GM12891 (cell line): ENCODE measurements at regions not wholly inside any gene's neighbourhood (a gene's known extent, or its start where the extent isn't known, plus 50 kb on each side); places are given as distances from the start of the nearest gene placed in this dataset.

ENCODE experiments used
- DNase-seq: peaks from one replicate; pipeline ENCODE4 v3.0.0; 2011; ENCODE audit warnings: low spot score; ENCODE audit not compliant: insufficient read length
- FAIRE-seq: peaks from 2 replicates; lab custom pipeline; 2011; peaks lifted over from hg19 to GRCh38; lab: Jason Lieb, UNC
- PAX5 ChIP-seq: IDR thresholded peaks from 2 replicates; pipeline ENCODE4 v1.6.1; 2011; ENCODE audit warnings: low read length, moderate library complexity, mild to moderate bottlenecking; ENCODE audit not compliant: insufficient read depth, severe bottlenecking
- POLR2A ChIP-seq: IDR thresholded peaks from 2 replicates; pipeline ENCODE4 v1.6.1; 2011; ENCODE audit warnings: low read depth, low read length, control low read depth
- POLR2AphosphoS5 ChIP-seq: IDR thresholded peaks from 2 replicates; pipeline ENCODE4 v1.6.1; 2011; ENCODE audit warnings: low read depth, low read length, control low read depth
- POU2F2 ChIP-seq: IDR thresholded peaks from 2 replicates; pipeline ENCODE4 v1.6.1; 2011; ENCODE audit warnings: low read depth, mild to moderate bottlenecking, control low read depth, low read length, moderate library complexity
- SPI1 ChIP-seq: IDR thresholded peaks from 2 replicates; pipeline ENCODE4 v1.6.1; 2011; ENCODE audit warnings: low read depth, low read length, control low read depth
- TAF1 ChIP-seq: IDR thresholded peaks from 2 replicates; pipeline ENCODE4 v1.6.1; 2011; ENCODE audit warnings: low read depth, low read length, control low read depth

DNA sequence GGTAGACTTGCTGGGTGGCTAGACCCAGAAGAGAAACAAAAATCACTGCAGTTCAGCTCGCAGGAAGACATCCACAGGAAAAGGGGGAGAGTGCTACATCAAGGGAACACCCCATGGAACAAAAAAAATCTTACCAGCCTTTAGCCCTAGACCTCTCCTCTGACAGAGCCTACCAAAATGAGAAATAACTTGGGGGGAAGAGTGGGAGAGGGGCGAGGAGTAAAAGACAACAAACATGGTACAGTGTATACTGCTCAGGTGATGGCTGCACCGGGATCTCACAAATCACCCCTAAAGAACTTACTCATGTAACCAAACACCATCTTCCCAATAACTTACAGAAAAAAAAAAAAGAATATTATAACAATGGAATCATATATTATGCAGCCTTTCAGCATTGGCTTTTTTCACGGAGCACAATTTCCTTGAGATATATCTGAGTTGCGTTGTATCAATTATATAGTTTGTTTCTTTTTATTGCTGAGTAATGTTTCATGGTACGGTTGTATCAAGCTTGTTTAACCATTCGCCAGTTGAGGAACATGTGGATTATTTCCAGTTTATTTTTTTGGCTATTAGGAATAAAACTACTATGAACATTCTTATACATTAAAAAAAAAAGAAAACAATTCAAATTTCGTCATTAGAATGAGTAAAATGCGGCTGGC is 90.9 kb downstream of the ZNF280B start:
- FAIRE-seq, result no peak
- TF ChIP-seq POLR2A, result no peak
- no peak for TF ChIP-seq TAF1
- no peak for TF ChIP-seq POLR2AphosphoS5
- no peak for TF ChIP-seq POU2F2
- no peak for TF ChIP-seq PAX5
- TF ChIP-seq SPI1, result no peak

DNA sequence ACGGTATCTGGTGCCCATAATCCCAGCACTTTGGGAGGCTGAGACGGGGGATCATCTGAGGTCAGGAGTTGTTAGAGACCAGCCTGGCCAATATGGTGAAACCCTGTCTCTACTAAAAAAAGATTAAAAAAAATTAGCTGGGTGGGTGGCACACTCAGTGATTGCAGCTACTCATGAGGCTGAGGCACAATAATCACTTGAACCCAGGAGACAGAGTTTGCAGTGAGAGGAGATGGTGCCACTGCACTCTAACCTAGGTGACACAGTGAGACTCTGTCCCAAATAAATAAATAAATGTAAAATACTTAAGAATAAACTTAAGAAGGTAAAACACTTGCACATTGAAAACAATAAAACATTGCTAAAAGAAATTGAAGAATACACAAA is 90.4 kb downstream of the ZNF280B start:
- FAIRE-seq (no peak), DNase-seq (no peak)
- no peak for TF ChIP-seq SPI1
- no peak for TF ChIP-seq POLR2A
- TF ChIP-seq TAF1, result no peak
- no peak for TF ChIP-seq POU2F2
- TF ChIP-seq PAX5, result no peak
- no peak for TF ChIP-seq POLR2AphosphoS5

More for the DNA sequence above, 90.9 kb downstream of the ZNF280B start:
- DNase-seq, result no peak

DNA sequence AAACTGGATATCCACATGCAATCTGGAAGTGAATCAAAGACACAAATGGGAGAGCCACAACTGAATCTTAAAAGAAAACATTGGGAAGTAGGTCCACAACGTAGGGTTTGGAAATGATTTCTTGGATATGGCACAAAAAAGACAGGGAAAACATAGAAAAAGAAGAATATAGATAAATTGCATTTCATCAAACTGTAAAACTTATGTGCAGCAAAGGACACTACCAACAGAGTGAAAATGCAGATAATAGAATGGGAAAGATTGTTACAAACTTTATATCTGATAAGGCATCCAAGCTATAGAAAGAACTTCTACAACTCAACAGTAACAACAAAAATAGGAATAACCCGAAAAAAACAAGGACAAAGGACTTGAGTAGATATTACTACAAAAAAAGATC is 89.6 kb downstream of the ZNF280B start:
- TF ChIP-seq PAX5, result no peak
- no peak for TF ChIP-seq POLR2AphosphoS5
- TF ChIP-seq POLR2A, result no peak
- no peak for TF ChIP-seq POU2F2
- no peak for TF ChIP-seq SPI1
- TF ChIP-seq TAF1, result no peak
- no peak for FAIRE-seq
- no peak for DNase-seq

DNA sequence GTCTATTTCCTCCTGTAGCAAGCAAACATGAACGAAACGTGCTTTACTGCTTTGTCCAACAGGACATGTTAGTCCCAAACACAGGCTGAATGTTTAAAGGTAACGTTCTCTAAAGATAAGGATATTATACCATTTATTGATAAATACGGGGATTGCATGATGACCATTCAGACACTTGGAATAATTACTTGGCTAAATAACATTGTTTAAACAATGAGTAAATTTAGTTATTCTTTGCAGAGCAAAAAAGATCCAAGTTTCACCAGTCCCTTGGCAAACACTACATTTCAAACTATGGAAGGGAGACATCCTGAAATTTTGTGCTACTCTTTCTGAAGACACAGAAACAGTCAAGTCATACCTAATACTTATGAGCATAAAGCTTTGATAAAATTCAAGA is 88.0 kb downstream of the ZNF280B start:
- FAIRE-seq (no peak), DNase-seq (no peak)
- TF ChIP-seq TAF1, result no peak
- no peak for TF ChIP-seq POU2F2
- no peak for TF ChIP-seq POLR2A
- no peak for TF ChIP-seq PAX5
- TF ChIP-seq POLR2AphosphoS5, result no peak
- no peak for TF ChIP-seq SPI1

DNA sequence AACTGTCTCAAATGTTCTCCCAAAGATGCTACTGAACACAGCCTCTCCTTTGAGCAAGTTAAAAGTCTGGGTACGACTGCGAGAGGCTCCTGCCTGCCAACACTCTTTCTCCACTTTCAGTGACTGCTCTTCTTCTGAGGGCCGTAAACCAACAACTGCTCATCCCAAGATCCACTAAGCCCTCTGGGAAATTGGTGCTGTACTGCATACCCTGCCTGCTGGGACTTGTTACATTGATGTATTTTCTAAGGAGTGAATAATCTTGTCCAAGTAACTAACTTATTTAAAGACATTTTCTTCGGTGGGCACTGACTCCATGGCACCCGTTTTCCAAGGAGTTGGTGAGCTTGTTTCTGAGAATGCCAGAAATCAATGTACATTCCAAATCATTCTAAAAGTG is 87.2 kb downstream of the ZNF280B start:
- TF ChIP-seq POLR2AphosphoS5 (no peak), POLR2A (no peak), POU2F2 (no peak), PAX5 (no peak), SPI1 (no peak)
- DNase-seq, result no peak
- FAIRE-seq, result no peak

DNA sequence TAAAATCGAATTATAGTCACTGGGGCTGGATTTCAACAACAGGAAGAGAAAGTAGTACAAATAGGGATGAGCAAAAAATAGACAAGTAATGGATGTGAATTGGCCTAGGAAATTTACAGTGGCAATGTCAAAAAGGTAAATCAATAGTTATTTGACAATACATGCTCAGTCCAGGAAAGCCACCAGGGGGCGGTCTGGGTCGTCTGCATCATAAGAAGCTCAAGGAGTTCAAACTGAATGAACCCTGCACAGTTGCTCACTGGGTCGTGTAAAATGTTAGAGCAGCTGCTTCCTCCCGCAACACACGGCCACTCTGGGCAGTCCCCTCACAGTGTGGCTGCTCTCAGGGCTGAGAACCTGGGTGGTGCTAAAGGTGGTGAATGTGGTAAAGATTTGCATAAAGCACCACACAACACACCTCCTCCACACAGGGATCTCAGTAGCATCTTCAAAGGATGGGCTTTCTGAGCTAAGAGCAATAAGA is 85.9 kb downstream of the ZNF280B start:
- TF ChIP-seq POU2F2 (peak; percentile 99), SPI1 (peak; percentile 28; the same call in 1 of the 2 replicates), TAF1 (no peak), POLR2A (no peak), PAX5 (peak; percentile 60), POLR2AphosphoS5 (no peak)
- peak; percentile 63 for DNase-seq
- peak; percentile 98 for FAIRE-seq

DNA sequence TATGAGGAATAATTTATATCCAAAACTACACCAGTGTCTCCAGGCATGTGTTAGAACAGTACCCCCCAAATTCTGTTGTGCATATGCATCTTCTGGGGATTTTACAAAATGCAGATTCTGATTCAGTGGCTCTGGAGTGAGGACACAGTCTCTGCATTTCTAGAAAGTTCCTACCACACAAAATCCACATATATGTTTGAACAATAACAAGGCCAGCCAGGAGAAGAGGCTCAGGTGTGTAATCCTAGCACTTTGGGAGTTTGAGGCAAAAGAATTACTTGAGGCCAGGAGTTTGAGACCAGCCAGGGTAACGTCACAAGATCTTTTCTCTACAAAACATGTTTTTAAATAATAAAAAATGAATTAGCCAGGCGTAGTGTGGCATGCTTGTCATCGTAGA is 84.9 kb downstream of the ZNF280B start:
- no peak for FAIRE-seq
- no peak for TF ChIP-seq POU2F2
- no peak for TF ChIP-seq POLR2AphosphoS5
- TF ChIP-seq POLR2A, result no peak
- no peak for TF ChIP-seq TAF1
- no peak for TF ChIP-seq PAX5
- no peak for TF ChIP-seq SPI1

DNA sequence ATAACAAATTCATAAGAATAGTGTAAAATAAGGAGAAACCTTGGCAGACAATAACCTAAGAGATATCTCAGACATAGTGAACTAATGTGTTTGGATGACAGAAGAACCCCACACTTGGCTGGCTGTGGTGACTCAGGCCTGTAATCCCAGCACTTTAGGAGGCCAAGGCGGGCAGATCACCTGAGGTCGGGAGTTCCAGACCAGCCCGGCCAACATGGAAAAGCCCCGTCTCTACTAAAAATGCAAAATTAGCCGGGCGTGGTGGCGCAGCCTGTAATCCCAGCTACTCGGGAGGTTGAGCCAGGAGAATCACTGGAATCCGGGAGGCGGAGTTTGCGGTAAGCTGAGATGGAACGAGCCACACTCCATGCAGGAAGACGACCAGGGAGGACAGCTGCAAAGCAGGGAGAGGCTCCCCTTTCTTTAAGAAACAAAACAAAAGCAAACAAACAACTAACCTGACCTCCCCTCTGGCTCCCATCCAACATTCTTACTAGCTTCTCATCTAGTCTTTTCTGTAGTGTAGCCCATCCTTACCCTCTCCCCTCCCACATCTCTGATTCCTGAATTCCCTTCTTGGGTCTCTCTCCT is 84.2 kb downstream of the ZNF280B start:
- DNase-seq (no peak), FAIRE-seq (no peak)
- no peak for TF ChIP-seq POU2F2
- no peak for TF ChIP-seq TAF1
- no peak for TF ChIP-seq SPI1
- TF ChIP-seq POLR2A, result no peak
- no peak for TF ChIP-seq POLR2AphosphoS5
- no peak for TF ChIP-seq PAX5

More for the DNA sequence above, 84.9 kb downstream of the ZNF280B start:
- no peak for DNase-seq

DNA sequence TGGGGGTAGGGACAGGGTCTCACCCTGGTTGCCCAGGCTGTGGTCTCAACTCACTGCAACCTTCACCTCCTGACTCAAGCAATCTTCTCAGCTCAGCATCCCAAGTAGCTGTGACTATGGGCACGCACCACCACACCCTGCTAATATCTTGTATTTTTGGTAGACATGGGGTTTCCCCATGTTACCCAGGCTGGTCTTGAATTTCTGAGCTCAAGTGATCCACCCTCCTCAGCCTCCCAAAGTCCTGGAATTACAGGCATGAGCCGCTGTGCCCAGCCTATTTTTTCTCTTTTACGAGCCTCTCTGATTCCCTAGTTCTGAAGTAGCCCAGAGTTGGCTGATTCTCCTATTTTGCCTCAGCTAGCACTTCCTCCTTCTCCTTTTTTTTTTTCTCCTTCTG is 83.6 kb downstream of the ZNF280B start:
- DNase-seq (no peak), FAIRE-seq (peak; percentile 69)
- TF ChIP-seq TAF1 (no peak), POLR2AphosphoS5 (no peak), PAX5 (no peak), POLR2A (no peak), SPI1 (no peak), POU2F2 (no peak)
